ENCODE measurements at regions not wholly inside any gene's neighbourhood (a gene's known extent, or its start where the extent isn't known, plus 50 kb on each side); places are given as distances from the start of the nearest gene placed in this dataset.

- TF ChIP-seq, protein P1, sequence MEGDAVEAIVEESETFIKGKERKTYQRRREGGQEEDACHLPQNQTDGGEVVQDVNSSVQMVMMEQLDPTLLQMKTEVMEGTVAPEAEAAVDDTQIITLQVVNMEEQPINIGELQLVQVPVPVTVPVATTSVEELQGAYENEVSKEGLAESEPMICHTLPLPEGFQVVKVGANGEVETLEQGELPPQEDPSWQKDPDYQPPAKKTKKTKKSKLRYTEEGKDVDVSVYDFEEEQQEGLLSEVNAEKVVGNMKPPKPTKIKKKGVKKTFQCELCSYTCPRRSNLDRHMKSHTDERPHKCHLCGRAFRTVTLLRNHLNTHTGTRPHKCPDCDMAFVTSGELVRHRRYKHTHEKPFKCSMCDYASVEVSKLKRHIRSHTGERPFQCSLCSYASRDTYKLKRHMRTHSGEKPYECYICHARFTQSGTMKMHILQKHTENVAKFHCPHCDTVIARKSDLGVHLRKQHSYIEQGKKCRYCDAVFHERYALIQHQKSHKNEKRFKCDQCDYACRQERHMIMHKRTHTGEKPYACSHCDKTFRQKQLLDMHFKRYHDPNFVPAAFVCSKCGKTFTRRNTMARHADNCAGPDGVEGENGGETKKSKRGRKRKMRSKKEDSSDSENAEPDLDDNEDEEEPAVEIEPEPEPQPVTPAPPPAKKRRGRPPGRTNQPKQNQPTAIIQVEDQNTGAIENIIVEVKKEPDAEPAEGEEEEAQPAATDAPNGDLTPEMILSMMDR (conservative IDR thresholded peaks at IDR 0.05), result no peak
- H3K14ac ChIP-seq (ENCODE audit: insufficient read depth, low read length), result no peak overlapping the region
- no peaks in the 10 kb centered on the region for H3K36me3 Mint-ChIP-seq (ENCODE audit: insufficient read depth in 1 of 3, low read depth in 3 of 3)
Measured at GRCh38 chr6:60681806-60682205, 1604.2 kb downstream of the KHDRBS2 start.

More at GRCh38 chr6:60681806-60682205, 1604.2 kb downstream of the KHDRBS2 start:
- no peak for DNase-seq
- no peaks in the 10 kb centered on the region for H3K23me2 ChIP-seq (ENCODE audit: insufficient read length, low read depth, low read length, poor library complexity, severe bottlenecking)
- peaks cover 0 to 3% of the 10 kb centered on the region in 2 experiments; a peak in 3 of 5 replicates for H3K9me3 Mint-ChIP-seq
- no peak overlapping the region for H3K18ac ChIP-seq (ENCODE audit: insufficient read length, low read depth, low read length)
- no peak overlapping the region for H3K27ac Mint-ChIP-seq
- no peak overlapping the region for H3K9ac ChIP-seq (ENCODE audit: extremely low read depth, insufficient read length, low read length)
- H2BK20ac ChIP-seq (ENCODE audit: low read depth, low read length, poor library complexity, severe bottlenecking), result no peak overlapping the region
- H3K4me3 Mint-ChIP-seq, result no peak overlapping the region
- H3T11ph ChIP-seq (ENCODE audit: low read length), result no peak overlapping the region
- no peak overlapping the region for H3K56ac ChIP-seq (ENCODE audit: insufficient read length, low read depth, low read length)
- no peak overlapping the region for H2BK120ac ChIP-seq (ENCODE audit: low read depth, low read length, poor library complexity, severe bottlenecking)
- H3K9me3 ChIP-seq (ENCODE audit: control insufficient read depth, low read depth, low read length), result no peaks in the 10 kb centered on the region
- H3K27ac ChIP-seq (ENCODE audit: insufficient read length, low read depth, low read length), result no peak overlapping the region
- no peaks in the 10 kb centered on the region for H4K20me1 ChIP-seq (ENCODE audit: control insufficient read depth, insufficient read depth, insufficient read length)
- no peak overlapping the region for H4K91ac ChIP-seq (ENCODE audit: insufficient read length, low read depth, low read length)
- H2BK12ac ChIP-seq (ENCODE audit: insufficient read length, low read depth, low read length), result no peak overlapping the region
- no peak overlapping the region for H4K5ac ChIP-seq (ENCODE audit: insufficient read length, low read depth, low read length)
- no peak overlapping the region for H4K8ac ChIP-seq (replicated peaks; ENCODE audit: insufficient read length, low read depth, low read length)
- no peak overlapping the region for H2AFZ ChIP-seq (ENCODE audit: low read length)
- no peaks in the 10 kb centered on the region for H3K79me1 ChIP-seq (ENCODE audit: insufficient read depth, low read depth, low read length, poor library complexity, severe bottlenecking)
- H3K27me3 Mint-ChIP-seq (ENCODE audit: low read depth), result no peaks in the 10 kb centered on the region; the same call in 1 of the 2 replicates
- H2BK5ac ChIP-seq (ENCODE audit: insufficient read length, low read length), result no peak overlapping the region
- peaks cover 3% of the 10 kb centered on the region in 2 experiments; a peak in 2 of 4 replicates for H3K4me1 Mint-ChIP-seq
- no peak overlapping the region for H2BK15ac ChIP-seq (ENCODE audit: low read depth, low read length)
- H3K4me1 ChIP-seq (ENCODE audit: insufficient read depth, low read length), result no peaks in the 10 kb centered on the region
- H2AK5ac ChIP-seq (ENCODE audit: insufficient read length, low read length), result no peak overlapping the region
- no peak overlapping the region for H3K4ac ChIP-seq (ENCODE audit: low read depth, low read length)
- H3K79me2 ChIP-seq (ENCODE audit: insufficient read depth, low read length), result no peaks in the 10 kb centered on the region
- no peaks in the 10 kb centered on the region for H3K27me3 ChIP-seq (ENCODE audit: insufficient read depth, low read length)
- H3K23ac ChIP-seq (ENCODE audit: insufficient read length, low read depth, low read length), result no peak overlapping the region
- H3K4me2 ChIP-seq (ENCODE audit: insufficient read depth, insufficient read length, low read length), result no peak overlapping the region
